ENCODE measurements at regions not wholly inside any gene's neighbourhood (a gene's known extent, or its start where the extent isn't known, plus 50 kb on each side); places are given as distances from the start of the nearest gene placed in this dataset.
A peak's percentile ranks its signal among the peaks of the same experiment; 100 is the strongest.

DNA sequence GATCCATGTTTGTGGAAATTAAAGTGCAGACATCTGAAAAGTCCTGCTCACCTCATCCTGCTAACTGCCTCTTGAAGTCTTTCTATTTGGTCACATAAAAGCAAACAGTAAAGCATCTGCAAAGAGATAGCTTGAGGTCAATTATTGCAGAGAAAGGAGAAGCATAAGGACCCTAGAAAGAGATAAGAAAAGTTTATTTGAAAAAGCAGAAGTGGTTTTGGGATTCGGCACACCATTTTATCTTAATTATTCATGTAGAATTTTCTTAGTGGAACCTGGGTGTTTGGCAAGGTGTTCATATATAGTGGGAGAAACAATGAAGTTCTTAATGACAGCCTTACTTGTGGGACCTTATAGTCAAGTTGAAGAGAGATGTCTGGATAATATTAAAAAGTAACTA, 280.8 kb downstream of the CENPW start:
- H3K4me3 ChIP-seq (ENCODE audit: low read depth, low read length): no peak overlapping the region
- no peak for DNase-seq (ENCODE audit: low read depth, low spot score)
- TF ChIP-seq, protein P1, sequence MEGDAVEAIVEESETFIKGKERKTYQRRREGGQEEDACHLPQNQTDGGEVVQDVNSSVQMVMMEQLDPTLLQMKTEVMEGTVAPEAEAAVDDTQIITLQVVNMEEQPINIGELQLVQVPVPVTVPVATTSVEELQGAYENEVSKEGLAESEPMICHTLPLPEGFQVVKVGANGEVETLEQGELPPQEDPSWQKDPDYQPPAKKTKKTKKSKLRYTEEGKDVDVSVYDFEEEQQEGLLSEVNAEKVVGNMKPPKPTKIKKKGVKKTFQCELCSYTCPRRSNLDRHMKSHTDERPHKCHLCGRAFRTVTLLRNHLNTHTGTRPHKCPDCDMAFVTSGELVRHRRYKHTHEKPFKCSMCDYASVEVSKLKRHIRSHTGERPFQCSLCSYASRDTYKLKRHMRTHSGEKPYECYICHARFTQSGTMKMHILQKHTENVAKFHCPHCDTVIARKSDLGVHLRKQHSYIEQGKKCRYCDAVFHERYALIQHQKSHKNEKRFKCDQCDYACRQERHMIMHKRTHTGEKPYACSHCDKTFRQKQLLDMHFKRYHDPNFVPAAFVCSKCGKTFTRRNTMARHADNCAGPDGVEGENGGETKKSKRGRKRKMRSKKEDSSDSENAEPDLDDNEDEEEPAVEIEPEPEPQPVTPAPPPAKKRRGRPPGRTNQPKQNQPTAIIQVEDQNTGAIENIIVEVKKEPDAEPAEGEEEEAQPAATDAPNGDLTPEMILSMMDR (IDR thresholded peaks at IDR 0.05; ENCODE audit: low read depth, low read length): no peak
- in situ Hi-C loops (cut with HindIII; ENCODE audit: low sequenced_read_pairs): no loop called here

- no peak overlapping the region for H3K4me3 ChIP-seq (ENCODE audit: low read depth, low read length)
- in situ Hi-C loops (cut with HindIII; ENCODE audit: low sequenced_read_pairs): no loop called here
- DNase-seq (ENCODE audit: low read depth, low spot score): peak; percentile 55
- TF ChIP-seq, protein P1 (IDR thresholded peaks at IDR 0.05; ENCODE audit: low read depth, low read length): no peak
Observed at GRCh38 chr6:126625019-126625418, 285.1 kb downstream of the CENPW start.

GRCh38 chr6:126628125-126628524, 288.2 kb downstream of the CENPW start:
- in situ Hi-C loops (cut with HindIII; ENCODE audit: low sequenced_read_pairs): no loop called here
- DNase-seq (ENCODE audit: low read depth, low spot score): no peak
- H3K4me3 ChIP-seq (ENCODE audit: low read depth, low read length): no peak overlapping the region
- TF ChIP-seq, protein P1 (IDR thresholded peaks at IDR 0.05; ENCODE audit: low read depth, low read length): no peak

DNA sequence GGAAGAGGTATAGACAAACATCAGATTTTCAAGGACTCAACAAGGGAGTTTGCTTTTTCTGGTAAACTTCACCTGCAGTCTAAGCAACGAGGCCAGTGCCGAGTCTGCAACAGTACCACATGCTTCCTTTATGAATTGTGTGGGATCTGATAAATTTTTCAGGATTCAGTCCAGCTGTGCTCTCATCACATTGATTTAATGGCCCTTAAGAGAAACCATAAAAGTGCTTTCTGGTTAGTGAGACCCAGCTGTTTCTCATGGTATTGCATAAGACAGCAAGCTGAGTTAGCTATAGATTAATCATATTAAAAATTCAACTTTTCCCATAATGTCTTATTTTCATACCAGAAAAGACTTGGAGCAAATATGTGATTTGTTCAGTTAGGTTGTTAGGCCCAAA, 291.4 kb downstream of the CENPW start:
- in situ Hi-C loops (cut with HindIII; ENCODE audit: low sequenced_read_pairs): no loop called here
- H3K4me3 ChIP-seq (ENCODE audit: low read depth, low read length): no peak overlapping the region
- TF ChIP-seq, protein P1 (IDR thresholded peaks at IDR 0.05; ENCODE audit: low read depth, low read length): no peak
- DNase-seq (ENCODE audit: low read depth, low spot score): no peak

DNA sequence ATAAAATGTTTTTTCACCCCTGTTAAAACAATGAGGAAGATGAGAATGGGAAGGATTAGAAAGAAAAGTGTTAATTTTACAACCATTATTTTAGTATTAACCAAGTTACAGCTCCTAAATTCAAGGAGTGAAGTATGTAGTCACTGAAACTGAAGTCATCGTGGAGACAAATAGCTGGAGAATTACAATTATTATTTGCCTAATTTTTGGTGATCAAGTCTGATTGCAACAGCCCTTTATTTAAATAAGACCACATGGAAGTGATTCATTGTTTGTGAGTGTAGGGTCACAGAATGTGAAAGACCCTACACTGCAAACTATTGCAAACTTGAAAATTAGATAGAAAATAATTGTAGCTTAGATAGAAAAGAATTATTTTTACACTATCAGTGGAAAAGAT, 292.4 kb downstream of the CENPW start:
- in situ Hi-C loops (cut with HindIII; ENCODE audit: low sequenced_read_pairs): no loop called here
- no peak overlapping the region for H3K4me3 ChIP-seq (ENCODE audit: low read depth, low read length)
- TF ChIP-seq, protein P1 (IDR thresholded peaks at IDR 0.05; ENCODE audit: low read depth, low read length): no peak
- no peak for DNase-seq (ENCODE audit: low read depth, low spot score)

- H3K4me3 ChIP-seq (ENCODE audit: low read depth, low read length): no peak overlapping the region
Observed at GRCh38 chr6:126633373-126633772, 293.5 kb downstream of the CENPW start.

More at GRCh38 chr6:126633373-126633772, 293.5 kb downstream of the CENPW start:
- no peak for DNase-seq (ENCODE audit: low read depth, low spot score)
- in situ Hi-C loops (cut with HindIII; ENCODE audit: low sequenced_read_pairs): no loop called here
- TF ChIP-seq, protein P1 (IDR thresholded peaks at IDR 0.05; ENCODE audit: low read depth, low read length): no peak

All from astrocyte of the spinal cord (primary cell).